LNCAP (cell line): ENCODE measurements at regions not wholly inside any gene's neighbourhood (a gene's known extent, or its start where the extent isn't known, plus 50 kb on each side); places are given as distances from the start of the nearest gene placed in this dataset.

Experiments
- TF ChIP-seq, protein P1 (sequence below): fragments of 450-650 bp; IDR thresholded peaks from 2 replicates; pipeline ENCODE4 v1.5.1; 2017; ENCODE audit warnings: mild to moderate bottlenecking

DNA sequence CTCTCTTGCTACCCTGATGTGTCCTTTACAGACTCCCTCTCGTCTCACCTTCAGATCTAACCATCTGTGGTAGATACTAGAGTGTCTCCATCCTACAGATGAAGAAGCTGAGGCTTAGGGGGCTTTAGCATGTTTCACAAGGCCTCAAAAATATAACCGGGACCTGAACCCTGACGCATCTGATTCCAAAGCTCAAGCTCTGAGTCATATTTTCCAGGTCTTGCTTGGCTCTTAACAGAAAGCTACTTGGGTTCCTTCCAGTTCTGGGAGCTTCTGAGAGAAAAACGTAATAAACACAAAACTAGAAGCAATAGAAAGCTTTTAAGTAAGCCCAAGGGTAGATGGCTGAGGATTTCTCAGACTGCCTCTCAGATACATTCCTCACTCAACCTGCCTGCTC lies 224.3 kb upstream of the EEF2KMT start:
- TF ChIP-seq, protein P1, sequence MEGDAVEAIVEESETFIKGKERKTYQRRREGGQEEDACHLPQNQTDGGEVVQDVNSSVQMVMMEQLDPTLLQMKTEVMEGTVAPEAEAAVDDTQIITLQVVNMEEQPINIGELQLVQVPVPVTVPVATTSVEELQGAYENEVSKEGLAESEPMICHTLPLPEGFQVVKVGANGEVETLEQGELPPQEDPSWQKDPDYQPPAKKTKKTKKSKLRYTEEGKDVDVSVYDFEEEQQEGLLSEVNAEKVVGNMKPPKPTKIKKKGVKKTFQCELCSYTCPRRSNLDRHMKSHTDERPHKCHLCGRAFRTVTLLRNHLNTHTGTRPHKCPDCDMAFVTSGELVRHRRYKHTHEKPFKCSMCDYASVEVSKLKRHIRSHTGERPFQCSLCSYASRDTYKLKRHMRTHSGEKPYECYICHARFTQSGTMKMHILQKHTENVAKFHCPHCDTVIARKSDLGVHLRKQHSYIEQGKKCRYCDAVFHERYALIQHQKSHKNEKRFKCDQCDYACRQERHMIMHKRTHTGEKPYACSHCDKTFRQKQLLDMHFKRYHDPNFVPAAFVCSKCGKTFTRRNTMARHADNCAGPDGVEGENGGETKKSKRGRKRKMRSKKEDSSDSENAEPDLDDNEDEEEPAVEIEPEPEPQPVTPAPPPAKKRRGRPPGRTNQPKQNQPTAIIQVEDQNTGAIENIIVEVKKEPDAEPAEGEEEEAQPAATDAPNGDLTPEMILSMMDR, result no peak

DNA sequence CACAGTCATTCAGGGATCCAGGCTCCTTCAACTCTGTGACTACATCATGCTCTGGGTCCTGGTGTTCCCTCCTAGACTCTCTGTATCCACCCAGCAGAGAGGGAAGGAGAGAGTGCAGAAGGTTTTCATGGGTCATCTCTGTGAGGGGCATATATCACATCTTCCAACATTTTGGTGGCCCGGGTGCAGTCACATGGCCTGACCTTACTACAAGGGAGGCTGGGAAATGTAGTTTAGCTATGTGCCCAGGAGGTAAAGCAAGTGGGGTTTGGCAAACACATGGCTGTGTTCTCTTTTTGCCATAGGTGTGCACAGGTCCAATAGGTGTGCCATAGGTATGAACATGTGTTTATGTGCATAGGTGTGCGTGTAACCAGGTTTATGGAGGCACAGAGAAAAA lies 222.2 kb upstream of the EEF2KMT start:
- TF ChIP-seq, protein P1, result no peak

DNA sequence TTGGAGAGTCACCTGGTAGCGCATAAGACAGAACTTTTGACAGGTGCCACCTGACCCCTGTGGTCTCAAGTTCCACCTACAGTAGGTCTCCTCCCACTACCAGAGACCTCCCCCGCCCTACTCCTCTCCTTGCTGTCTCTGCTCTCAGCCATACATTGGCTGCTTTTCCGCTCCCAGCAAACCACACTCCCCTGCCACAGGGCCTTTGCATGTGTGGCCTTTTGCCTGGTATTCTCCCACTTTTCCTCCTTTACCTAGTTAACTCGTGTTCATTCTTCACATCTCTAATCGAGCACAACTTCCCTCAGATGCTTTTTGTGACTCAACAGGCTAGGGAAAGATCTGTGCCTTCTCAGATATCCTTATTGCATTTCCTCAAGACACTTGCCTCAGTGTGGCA lies 218.3 kb upstream of the EEF2KMT start:
- TF ChIP-seq, protein P1, result no peak

DNA sequence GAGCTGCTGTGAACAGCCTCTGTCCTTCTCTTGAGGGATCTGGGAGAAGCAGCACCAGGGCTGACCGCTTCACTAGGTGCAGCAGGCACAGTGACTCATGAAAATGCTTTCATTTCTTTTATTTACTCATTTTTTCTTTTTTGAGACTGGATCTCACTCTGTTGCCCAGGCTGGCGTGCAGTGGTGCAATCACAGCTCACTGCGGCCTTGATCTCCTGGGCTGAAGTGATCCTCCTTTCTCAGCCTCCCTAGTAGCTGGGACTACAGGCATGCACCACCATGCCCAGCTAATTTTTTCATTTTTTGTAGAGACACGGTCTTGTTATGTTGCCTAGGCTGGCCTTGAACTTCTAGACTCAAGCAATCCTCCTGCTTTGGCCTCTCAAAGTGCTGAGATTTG lies 216.8 kb upstream of the EEF2KMT start:
- TF ChIP-seq, protein P1, result no peak

DNA sequence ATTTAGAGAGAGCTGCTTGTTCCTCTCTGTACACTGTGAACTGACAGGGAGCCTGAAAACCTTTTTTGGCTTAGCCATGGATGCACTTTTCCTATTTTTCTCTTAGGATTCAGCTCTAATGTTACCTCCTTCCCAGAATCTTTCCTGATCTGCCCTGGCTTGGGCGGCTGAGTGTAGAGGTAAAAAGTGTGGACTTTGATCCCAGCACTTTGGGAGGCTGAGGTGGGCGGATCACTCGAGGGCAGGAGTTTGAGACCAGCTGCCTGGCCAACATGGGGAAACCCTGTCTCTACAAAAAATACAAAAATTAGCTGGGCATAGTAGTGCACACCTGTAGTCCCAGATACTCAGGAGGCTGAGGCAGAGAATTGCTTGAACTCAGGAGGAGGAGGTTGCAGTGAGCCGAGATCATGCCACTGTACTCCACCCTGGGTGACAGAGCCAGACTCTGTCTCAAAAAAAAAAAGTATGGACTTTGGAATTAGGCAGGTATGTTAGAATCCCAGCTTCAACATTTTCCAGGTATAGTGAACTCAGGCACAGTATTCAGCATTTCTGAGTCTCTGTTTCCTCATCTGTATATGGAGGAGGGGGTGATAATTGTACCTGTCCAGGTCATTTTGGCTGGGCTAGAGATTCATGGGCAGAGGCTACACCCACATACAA lies 212.5 kb upstream of the EEF2KMT start:
- TF ChIP-seq, protein P1, result no peak

DNA sequence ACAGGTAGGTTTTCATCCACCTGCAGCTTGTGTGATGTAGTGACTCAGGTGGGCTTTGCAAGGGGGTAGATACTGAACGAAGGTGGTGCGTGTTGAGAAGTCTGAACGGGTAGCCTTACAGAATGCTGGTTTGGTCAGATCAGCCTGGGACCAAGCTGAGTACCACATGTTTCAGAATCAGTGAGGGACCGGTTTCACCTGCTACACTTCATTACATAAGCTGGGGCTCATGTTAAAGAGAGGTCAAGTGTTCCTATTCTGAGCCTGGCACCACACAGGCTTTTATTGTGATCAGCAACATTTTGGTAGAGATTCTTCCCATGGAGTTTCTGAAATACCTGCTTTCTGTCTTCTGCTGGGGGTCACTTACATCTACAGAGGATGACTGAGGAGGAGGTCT lies 207.4 kb upstream of the EEF2KMT start:
- TF ChIP-seq, protein P1, result no peak

DNA sequence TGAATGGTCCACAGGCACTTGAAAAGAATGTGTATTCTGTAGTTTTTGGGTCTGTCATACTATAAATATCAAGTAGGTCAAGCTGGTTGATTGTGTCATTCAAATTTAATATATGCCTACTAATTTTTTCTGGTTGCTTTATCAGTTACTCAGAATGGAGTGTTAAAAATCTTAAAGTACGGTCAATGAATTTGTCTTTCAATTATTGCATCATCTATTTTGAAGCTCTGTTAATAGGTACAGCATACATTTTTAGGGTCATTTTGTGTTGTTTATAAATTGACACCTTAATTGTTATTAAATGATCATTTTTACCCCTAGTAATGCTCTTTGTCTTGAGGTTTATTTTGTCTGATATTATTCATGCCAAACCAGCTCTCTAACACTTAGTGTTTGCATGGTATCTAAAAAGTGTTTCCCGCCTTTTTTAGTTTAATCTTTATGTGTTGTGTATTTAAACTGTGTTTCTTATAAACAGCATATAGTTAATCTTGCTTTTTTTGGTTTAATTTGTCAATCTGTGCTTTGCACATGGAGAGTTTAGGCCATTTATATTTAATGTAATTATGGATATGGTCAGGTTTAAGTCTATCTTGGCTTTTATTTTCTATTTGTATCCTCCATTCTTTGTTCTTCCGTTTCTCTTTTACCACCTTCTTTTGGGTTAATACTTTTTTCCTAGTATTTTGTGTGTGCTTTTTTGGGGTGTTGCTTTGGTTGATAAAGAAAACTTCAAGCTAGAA lies 204.9 kb upstream of the EEF2KMT start:
- TF ChIP-seq, protein P1, result no peak
